ENCODE measurements at regions not wholly inside any gene's neighbourhood (a gene's known extent, or its start where the extent isn't known, plus 50 kb on each side); places are given as distances from the start of the nearest gene placed in this dataset.

DNA sequence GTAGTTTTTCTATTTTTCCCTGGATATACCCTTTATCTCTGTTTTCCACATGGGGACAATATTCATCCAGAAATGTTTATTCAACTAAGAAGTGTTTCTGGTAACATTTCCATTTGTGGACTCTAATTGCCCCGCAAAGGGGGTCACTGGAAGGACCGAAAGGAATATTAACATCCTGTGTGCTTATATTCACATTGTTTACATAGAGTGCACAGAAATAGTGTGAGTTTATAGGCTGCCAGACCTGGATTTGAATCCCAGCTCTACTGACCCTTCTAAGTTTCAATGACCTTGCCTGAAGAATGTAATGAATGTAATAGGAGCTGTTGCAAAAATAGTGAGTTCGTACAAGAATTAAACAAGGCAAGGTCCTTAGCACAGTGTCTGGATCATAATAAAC is 152.9 kb upstream of the NCKAP5 start:
- DNase-seq, result no peak

GRCh38 chr2:133723133-133723532 is 154.9 kb upstream of the NCKAP5 start:
- no peak for DNase-seq

DNA sequence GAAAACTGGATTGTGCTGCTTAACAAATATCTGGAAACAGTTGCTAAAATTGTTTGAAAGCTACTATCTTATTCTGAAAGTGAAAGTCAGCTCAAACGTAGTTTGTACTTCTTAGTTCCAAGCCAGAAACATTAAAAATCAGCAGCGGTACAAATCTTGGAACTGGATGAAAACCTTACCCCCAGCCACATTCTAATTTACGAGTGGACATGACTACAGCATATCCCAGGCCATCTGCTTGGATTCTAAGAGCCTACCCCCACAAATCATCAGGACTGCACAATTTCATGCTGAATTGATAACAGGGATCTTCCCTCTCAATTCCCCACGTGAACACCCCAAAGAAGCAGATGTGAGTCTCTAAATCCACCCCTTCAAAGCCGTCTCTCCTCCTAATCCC is 158.7 kb upstream of the NCKAP5 start:
- no peak for DNase-seq

GRCh38 chr2:133732059-133732458 is 163.8 kb upstream of the NCKAP5 start:
- DNase-seq, result no peak

- no peak for DNase-seq
Measured at GRCh38 chr2:133732982-133733900, 165.0 kb upstream of the NCKAP5 start.

GRCh38 chr2:133733901-133734255 is 165.6 kb upstream of the NCKAP5 start:
- no peak for DNase-seq

DNA sequence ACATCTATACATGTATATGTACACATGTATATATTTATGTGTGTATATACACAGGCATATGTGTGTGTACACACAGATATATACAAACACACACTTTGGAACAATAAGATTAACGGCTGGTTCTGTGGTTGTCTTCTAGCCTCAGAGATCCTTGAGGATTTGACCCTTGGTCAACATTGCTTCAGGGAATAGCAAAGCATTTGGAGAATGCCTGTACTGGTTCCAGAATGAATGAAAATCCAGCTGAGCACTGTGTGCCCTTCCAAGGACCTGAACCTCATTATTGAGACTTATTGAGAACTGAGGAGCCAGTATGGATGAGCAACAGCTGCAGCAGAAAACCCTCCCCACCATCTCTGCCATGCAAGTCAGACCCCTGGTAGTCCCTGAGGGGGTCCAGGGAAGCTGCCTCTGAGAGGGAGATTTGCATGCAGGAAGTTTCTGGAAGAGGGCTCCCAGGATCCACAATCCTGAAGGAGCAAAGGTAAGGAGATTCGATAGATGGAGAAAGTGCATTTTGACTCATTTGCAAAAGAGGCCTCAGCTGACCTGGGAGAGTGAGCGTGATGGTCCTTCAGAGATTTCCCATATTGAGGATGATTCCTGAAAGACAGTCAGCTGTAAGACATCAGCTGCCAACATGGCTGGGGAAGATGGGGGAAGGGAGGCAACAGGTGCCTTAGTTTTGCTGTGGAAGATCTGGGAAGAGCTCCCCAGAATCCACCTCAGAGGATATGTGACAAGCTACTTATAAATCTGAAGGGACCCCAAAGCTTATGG is 166.6 kb upstream of the NCKAP5 start:
- no peak for DNase-seq

GRCh38 chr2:133736674-133737073 is 168.4 kb upstream of the NCKAP5 start:
- no peak for DNase-seq

- no peak for DNase-seq
Measured at GRCh38 chr2:133737242-133737993, 169.2 kb upstream of the NCKAP5 start.

DNA sequence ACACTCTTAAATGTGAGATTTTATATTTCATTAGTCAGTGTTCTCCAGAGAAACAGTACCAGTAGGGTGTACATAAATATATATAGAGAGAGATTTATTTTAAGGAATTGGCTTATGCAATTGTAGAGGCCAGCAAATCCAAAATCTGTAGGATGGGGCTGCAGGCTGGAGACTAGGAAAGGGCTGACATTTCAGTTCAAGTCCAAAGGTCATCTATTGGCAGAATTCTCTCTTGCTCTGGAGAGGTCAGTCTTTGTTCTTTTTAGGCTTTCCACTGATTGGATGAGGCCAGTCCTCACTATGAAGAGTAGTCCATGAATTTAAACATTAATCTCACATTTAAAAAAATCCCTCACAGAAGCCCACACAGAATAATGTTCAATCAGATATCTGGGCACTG is 170.8 kb upstream of the NCKAP5 start:
- DNase-seq, result no peak

- DNase-seq, result no peak
Measured at GRCh38 chr2:133740500-133740899, 172.2 kb upstream of the NCKAP5 start.

DNA sequence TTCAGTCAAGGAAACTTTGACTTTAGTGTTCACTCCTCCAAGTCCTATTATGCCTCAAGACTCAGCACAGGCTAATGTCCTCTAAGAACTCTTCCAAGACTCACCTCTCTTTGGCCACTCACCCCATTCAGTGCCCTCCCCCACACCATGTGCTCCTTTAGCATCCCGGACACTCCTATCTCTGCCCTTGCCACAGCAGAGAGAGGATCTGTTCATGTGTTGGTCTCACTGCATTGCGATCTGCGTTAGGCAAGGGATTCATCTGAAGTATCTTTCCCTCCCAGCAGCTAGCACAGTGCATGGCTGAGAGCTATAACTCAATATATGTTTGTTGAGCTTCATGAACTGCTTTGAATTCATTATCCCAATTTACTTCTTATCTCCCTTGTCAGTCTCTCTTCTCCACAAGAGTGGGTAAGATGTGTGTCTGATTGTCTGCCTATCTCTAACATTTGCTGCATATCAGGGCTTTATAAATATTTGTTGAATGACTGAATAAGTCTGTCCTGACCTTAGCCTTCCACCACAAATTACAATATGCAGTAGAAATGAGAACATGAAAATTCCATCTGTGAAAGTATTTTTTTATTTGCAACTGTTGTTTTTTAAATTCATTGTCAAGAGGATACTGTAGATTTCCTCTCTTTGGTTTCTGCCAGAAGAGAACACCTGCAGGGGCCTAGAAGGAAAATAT is 179.9 kb upstream of the NCKAP5 start:
- no peak for DNase-seq

DNA sequence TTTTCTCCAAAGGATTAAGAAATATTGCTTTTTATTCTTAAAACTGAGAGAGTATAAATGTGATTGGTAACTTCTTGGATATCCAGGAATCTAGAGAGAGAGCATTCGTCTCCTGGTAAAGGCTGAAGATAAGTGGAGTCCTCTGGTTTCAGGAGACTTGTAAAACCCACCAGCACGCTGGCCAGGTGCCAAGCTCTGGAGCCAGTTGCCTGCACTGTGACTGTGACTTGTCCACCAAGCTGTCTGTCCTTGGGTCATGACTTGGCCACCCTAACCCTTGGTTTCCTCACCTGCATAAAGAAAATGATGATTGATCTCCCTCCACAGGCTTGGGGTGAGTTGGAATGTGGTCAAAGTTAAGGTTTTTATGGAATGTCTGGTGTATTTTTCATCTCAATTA is 185.4 kb upstream of the NCKAP5 start:
- DNase-seq, result no peak

GRCh38 chr2:133755480-133756300 is 187.4 kb upstream of the NCKAP5 start:
- DNase-seq, result no peak

GRCh38 chr2:133756833-133757232 is 188.6 kb upstream of the NCKAP5 start:
- no peak for DNase-seq

DNA sequence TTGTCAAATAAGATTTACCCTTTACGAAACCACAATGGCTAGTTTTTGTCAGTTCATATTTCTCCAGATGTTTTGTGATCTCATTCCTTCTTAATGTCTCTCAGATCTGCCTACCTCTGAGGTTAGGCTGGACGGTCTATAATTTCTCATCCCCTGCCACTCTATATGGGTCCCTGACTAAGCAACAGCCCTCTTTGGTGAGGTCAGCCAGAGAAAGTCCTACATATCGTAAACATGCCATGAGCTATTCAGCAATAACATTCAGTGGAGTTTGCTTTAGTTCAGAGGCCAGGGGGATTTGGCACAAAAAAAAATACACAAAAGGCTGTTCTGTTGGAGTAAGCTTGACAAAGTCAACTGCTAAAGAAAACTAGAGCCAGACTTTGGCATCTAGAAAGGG is 192.1 kb upstream of the NCKAP5 start:
- DNase-seq, result no peak

DNA sequence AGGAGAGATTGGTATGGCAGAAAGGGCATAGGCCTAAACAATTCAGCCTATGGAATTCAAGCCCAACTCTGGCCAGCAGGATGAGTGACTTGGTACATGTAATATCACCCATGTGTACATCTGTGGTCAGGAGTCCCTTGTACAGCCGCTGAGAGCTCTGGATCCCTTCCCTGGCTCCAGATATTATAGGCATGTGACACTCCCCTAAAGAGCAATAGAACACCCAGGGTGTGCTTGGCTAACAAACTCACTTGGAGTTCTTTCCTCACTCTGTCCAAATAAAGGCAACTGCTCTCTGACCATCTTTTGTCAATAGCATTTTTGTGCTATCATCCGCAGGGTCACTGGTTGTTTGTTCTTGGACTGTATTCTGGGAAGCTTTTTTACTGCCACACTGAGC is 197.4 kb upstream of the NCKAP5 start:
- DNase-seq, result no peak

DNA sequence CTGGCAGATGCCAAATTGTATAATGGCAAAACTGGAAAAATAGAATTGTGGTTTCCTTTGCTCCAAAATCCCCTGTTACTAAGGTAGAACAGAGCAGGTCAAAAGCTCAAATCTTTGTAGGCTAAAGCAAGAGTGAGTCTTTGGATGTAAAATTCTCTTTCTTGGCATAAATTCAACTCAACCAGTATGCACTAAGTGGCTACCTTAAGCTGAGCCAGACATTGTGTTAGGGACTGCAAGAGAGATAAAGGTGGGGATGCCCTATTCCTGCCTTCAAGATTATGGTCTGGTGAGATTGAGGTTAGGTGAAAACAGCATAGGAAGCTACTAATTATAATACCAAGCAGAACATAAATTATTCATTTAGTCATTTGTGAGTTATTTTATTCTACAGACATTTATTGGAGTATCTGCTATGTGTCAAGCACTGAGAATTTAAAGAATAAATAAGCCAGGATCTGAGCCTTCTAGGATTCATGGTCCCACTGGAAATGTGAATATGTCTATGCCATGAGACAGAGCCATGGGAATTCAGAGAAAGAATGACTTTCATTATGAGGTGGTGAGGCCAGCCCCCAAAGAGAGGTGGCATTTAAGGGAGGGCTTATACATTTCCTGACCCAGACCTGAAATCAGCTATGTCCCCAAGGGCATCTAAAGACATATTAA is 198.0 kb upstream of the NCKAP5 start:
- no peak for DNase-seq

DNA sequence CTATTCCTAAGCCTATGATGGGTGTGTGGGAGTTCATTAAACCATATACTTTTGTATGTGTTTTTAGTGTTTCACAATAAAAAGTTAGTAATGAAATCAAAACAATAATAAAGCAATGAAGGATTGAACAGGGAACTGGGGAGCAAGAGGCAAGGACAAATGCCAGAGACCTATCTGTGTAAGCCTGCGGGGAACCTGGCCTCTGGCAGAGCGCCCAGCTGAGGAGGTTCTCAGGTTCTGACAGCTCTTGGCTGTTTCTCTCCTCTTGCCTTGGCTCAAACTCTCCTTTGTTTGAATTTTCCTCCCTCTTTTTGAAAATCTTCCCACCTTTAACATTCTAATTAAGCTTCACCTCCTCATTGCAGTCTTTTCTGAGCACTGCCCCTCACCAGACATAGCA is 200.0 kb upstream of the NCKAP5 start:
- DNase-seq, result no peak

GRCh38 chr2:133768658-133769435 is 200.6 kb upstream of the NCKAP5 start:
- DNase-seq, result no peak
